ENCODE measurements at regions not wholly inside any gene's neighbourhood (a gene's known extent, or its start where the extent isn't known, plus 50 kb on each side); places are given as distances from the start of the nearest gene placed in this dataset.

DNA sequence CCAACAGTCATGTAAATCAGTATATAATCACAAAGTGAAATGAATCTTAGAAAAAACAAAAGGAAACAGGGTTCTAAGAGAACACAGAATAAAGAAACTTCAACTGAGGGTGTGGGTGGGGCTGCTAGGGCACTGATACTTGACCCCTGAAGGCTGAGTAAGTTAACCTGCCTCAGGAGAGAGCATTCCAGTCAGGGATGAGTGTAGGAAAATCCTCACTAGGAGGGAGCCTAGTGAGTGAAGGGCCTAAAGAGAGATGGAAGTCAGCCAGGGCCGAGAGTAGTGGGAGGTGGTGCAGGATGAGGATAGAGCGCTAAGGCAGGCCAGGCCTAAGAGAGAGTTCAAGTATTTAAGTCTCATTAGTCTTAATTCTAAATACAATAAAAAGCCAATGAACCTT lies 342.6 kb downstream of the SATB2 start:
- Histone ChIP-seq H3K36me3 (replicated peaks in 1 of 2; ENCODE audit: control insufficient read depth in 1 of 2, insufficient read depth in 2 of 2, low read length in 1 of 2) (no peaks in the 10 kb centered on the region), H3K9ac (no peak overlapping the region), H4K20me1 (ENCODE audit: insufficient read depth) (no peaks in the 10 kb centered on the region), H2AFZ (ENCODE audit: low read depth) (no peak overlapping the region), H3K27me3 (ENCODE audit: insufficient read depth) (no peaks in the 10 kb centered on the region), H3K79me2 (ENCODE audit: insufficient read depth) (no peaks in the 10 kb centered on the region), H3F3A (replicated peaks; ENCODE audit: insufficient read depth) (no peaks in the 10 kb centered on the region), H3K9me2 (no peaks in the 10 kb centered on the region), H3K4me1 (ENCODE audit: control insufficient read depth in 1 of 2, insufficient read depth in 2 of 2, low read depth in 1 of 2, low read length in 1 of 2) (no peaks in the 10 kb centered on the region), H3K4me2 (no peak overlapping the region), H3K27ac (ENCODE audit: low read depth in 2 of 2, low read length in 1 of 2) (no peak overlapping the region), H3K4me3 (ENCODE audit: low read depth in 2 of 2, low read length in 1 of 2) (no peak overlapping the region), H3K9me3 (no peaks in the 10 kb centered on the region)
- DNase-seq = no peak
- WGBS (ENCODE audit: low lambda C conversion rate) = 36% methylated on average over 2 of the region's 2 CpGs
- POLR2A ChIA-PET = no interaction called here
- TF ChIP-seq ELF1 (IDR thresholded peaks at IDR 0.05) = no peak
- CTCF ChIA-PET = no interaction called here

DNA sequence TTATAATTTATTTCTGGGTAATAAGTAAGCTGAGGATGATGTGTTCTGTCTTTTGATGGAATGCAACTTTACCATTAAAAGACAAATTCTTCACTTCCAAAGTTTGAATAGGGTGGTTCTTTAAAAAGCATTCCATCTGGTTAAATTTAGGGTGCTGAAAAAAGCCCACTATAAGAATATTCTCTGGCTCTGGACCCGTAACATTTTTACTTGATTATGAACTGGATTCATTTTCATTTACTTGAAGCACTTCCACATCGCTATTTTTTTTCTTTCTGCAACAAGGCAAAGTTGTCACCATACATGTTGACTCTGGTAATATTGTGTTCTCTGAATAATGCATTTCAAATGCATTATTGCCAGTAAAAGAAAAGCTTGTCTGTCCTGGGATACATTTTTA lies 344.6 kb downstream of the SATB2 start:
- H3K27ac ChIP-seq (ENCODE audit: low read depth in 2 of 2, low read length in 1 of 2) = no peak overlapping the region
- H3K4me1 ChIP-seq (ENCODE audit: control insufficient read depth in 1 of 2, insufficient read depth in 2 of 2, low read depth in 1 of 2, low read length in 1 of 2) = no peaks in the 10 kb centered on the region
- no peak overlapping the region for H2AFZ ChIP-seq (ENCODE audit: low read depth)
- H3F3A ChIP-seq (replicated peaks; ENCODE audit: insufficient read depth) = no peaks in the 10 kb centered on the region
- ChIA-PET POLR2A (no interaction called here), CTCF (no interaction called here)
- H3K36me3 ChIP-seq (replicated peaks in 1 of 2; ENCODE audit: control insufficient read depth in 1 of 2, insufficient read depth in 2 of 2, low read length in 1 of 2) = no peaks in the 10 kb centered on the region
- no peaks in the 10 kb centered on the region for H3K27me3 ChIP-seq (ENCODE audit: insufficient read depth)
- 4% methylated on average over 2 of the region's 2 CpGs for WGBS (ENCODE audit: low lambda C conversion rate)
- no peaks in the 10 kb centered on the region for H3K9me3 ChIP-seq
- no peak overlapping the region for H3K9ac ChIP-seq
- H3K79me2 ChIP-seq (ENCODE audit: insufficient read depth) = no peaks in the 10 kb centered on the region
- no peaks in the 10 kb centered on the region for H3K9me2 ChIP-seq
- DNase-seq = no peak
- H3K4me3 ChIP-seq (ENCODE audit: low read depth in 2 of 2, low read length in 1 of 2) = no peak overlapping the region
- no peak overlapping the region for H3K4me2 ChIP-seq
- H4K20me1 ChIP-seq (ENCODE audit: insufficient read depth) = no peaks in the 10 kb centered on the region
- TF ChIP-seq, protein P1, sequence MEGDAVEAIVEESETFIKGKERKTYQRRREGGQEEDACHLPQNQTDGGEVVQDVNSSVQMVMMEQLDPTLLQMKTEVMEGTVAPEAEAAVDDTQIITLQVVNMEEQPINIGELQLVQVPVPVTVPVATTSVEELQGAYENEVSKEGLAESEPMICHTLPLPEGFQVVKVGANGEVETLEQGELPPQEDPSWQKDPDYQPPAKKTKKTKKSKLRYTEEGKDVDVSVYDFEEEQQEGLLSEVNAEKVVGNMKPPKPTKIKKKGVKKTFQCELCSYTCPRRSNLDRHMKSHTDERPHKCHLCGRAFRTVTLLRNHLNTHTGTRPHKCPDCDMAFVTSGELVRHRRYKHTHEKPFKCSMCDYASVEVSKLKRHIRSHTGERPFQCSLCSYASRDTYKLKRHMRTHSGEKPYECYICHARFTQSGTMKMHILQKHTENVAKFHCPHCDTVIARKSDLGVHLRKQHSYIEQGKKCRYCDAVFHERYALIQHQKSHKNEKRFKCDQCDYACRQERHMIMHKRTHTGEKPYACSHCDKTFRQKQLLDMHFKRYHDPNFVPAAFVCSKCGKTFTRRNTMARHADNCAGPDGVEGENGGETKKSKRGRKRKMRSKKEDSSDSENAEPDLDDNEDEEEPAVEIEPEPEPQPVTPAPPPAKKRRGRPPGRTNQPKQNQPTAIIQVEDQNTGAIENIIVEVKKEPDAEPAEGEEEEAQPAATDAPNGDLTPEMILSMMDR (IDR thresholded peaks at IDR 0.05) = no peak
- TF ChIP-seq FOXM1 (IDR thresholded peaks at IDR 0.05; ENCODE audit: low read depth) = no peak
- TF ChIP-seq, protein P2, sequence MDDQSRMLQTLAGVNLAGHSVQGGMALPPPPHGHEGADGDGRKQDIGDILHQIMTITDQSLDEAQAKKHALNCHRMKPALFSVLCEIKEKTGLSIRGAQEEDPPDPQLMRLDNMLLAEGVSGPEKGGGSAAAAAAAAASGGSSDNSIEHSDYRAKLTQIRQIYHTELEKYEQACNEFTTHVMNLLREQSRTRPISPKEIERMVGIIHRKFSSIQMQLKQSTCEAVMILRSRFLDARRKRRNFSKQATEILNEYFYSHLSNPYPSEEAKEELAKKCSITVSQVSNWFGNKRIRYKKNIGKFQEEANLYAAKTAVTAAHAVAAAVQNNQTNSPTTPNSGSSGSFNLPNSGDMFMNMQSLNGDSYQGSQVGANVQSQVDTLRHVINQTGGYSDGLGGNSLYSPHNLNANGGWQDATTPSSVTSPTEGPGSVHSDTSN (IDR thresholded peaks at IDR 0.05) = no peak
- TF ChIP-seq, protein P3, sequence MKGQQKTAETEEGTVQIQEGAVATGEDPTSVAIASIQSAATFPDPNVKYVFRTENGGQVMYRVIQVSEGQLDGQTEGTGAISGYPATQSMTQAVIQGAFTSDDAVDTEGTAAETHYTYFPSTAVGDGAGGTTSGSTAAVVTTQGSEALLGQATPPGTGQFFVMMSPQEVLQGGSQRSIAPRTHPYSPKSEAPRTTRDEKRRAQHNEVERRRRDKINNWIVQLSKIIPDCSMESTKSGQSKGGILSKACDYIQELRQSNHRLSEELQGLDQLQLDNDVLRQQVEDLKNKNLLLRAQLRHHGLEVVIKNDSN (IDR thresholded peaks at IDR 0.05; ENCODE audit: borderline replicate concordance, low read depth) = no peak
- TF ChIP-seq SIN3A (IDR thresholded peaks at IDR 0.05; ENCODE audit: borderline replicate concordance, low read depth, low read length) = no peak
- no peak for TF ChIP-seq CHD2 (IDR thresholded peaks at IDR 0.05; ENCODE audit: low read length, partially characterized antibody)
- no peak for TF ChIP-seq SMC3 (IDR thresholded peaks at IDR 0.05; ENCODE audit: low read depth, low read length)
- TF ChIP-seq EZH2phosphoT487 (IDR thresholded peaks at IDR 0.05; ENCODE audit: borderline replicate concordance, low read depth) = no peak
- TF ChIP-seq NFIC (IDR thresholded peaks at IDR 0.05; ENCODE audit: borderline replicate concordance) = no peak
- no peak for TF ChIP-seq NRF1 (IDR thresholded peaks at IDR 0.05; ENCODE audit: low read depth, low read length)
- TF ChIP-seq, protein P4, sequence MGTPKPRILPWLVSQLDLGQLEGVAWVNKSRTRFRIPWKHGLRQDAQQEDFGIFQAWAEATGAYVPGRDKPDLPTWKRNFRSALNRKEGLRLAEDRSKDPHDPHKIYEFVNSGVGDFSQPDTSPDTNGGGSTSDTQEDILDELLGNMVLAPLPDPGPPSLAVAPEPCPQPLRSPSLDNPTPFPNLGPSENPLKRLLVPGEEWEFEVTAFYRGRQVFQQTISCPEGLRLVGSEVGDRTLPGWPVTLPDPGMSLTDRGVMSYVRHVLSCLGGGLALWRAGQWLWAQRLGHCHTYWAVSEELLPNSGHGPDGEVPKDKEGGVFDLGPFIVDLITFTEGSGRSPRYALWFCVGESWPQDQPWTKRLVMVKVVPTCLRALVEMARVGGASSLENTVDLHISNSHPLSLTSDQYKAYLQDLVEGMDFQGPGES (IDR thresholded peaks at IDR 0.05; ENCODE audit: low read depth, low read length) = no peak
- TF ChIP-seq TAF1 (IDR thresholded peaks at IDR 0.05; ENCODE audit: borderline replicate concordance, low read depth, low read length) = no peak
- TF ChIP-seq MEF2A (IDR thresholded peaks at IDR 0.05; ENCODE audit: borderline replicate concordance, low read depth) = no peak
- TF ChIP-seq, protein P5, sequence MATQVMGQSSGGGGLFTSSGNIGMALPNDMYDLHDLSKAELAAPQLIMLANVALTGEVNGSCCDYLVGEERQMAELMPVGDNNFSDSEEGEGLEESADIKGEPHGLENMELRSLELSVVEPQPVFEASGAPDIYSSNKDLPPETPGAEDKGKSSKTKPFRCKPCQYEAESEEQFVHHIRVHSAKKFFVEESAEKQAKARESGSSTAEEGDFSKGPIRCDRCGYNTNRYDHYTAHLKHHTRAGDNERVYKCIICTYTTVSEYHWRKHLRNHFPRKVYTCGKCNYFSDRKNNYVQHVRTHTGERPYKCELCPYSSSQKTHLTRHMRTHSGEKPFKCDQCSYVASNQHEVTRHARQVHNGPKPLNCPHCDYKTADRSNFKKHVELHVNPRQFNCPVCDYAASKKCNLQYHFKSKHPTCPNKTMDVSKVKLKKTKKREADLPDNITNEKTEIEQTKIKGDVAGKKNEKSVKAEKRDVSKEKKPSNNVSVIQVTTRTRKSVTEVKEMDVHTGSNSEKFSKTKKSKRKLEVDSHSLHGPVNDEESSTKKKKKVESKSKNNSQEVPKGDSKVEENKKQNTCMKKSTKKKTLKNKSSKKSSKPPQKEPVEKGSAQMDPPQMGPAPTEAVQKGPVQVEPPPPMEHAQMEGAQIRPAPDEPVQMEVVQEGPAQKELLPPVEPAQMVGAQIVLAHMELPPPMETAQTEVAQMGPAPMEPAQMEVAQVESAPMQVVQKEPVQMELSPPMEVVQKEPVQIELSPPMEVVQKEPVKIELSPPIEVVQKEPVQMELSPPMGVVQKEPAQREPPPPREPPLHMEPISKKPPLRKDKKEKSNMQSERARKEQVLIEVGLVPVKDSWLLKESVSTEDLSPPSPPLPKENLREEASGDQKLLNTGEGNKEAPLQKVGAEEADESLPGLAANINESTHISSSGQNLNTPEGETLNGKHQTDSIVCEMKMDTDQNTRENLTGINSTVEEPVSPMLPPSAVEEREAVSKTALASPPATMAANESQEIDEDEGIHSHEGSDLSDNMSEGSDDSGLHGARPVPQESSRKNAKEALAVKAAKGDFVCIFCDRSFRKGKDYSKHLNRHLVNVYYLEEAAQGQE (IDR thresholded peaks at IDR 0.05; ENCODE audit: low read depth, low read length) = no peak
- TF ChIP-seq FOXJ3 (CRISPR knock-in tag; IDR thresholded peaks at IDR 0.05) = no peak
- TF ChIP-seq, protein P6, sequence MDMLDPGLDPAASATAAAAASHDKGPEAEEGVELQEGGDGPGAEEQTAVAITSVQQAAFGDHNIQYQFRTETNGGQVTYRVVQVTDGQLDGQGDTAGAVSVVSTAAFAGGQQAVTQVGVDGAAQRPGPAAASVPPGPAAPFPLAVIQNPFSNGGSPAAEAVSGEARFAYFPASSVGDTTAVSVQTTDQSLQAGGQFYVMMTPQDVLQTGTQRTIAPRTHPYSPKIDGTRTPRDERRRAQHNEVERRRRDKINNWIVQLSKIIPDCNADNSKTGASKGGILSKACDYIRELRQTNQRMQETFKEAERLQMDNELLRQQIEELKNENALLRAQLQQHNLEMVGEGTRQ (IDR thresholded peaks at IDR 0.05; ENCODE audit: borderline replicate concordance, low read depth, low read length) = no peak
